Endothelial cell of umbilical vein (primary cell): ENCODE measurements at regions not wholly inside any gene's neighbourhood (a gene's known extent, or its start where the extent isn't known, plus 50 kb on each side); places are given as distances from the start of the nearest gene placed in this dataset.

ENCODE experiments used
- BruUV-seq: library from RNA; stranded (reverse); fragments of 400-500 nt; replicated peaks from 2 replicates; lab custom pipeline; 2021; lab: Mats Ljungman, UMichigan
- CTCF ChIA-PET: fragments of 300-600, 350-600 bp; sonication (Branson Sonifier 250); formaldehyde crosslinking; loops from one replicate; lab custom pipeline; 2021; ENCODE audit warnings: antibody characterized with exemption, inconsistent platforms; lab: Charles Lee
- POLR2A ChIA-PET: fragments of 300-600, 350-600 bp; sonication (Branson Sonifier 250); formaldehyde crosslinking; loops from one replicate; lab custom pipeline; 2021; ENCODE audit warnings: antibody characterized with exemption, inconsistent platforms; lab: Charles Lee
- DNase-seq: peaks from one replicate; pipeline ENCODE4 v3.0.0-alpha.2; 2011; ENCODE audit warnings: low read depth, low spot score
- FAIRE-seq: peaks from 2 replicates; lab custom pipeline; 2011; peaks lifted over from hg19 to GRCh38; lab: Jason Lieb, UNC
- H2AFZ ChIP-seq: 2 replicates; pipeline ENCODE4 v1.6.0; 2012; ENCODE audit warnings: low read depth, low read length, control low read depth, inconsistent platforms
- H3K27ac ChIP-seq: 2 replicates; pipeline ENCODE4 v1.5.1; 2011; ENCODE audit warnings: low read depth, mild to moderate bottlenecking, control low read depth, low read length, moderate library complexity; ENCODE audit not compliant: insufficient read depth
- H3K27me3 ChIP-seq, 2 experiments: 2 replicates each; pipeline versions ENCODE4 v1.6.0 to v1.6.1; 2011; ENCODE audit warnings: low read length in 2 of 2, mixed read lengths in 1 of 2; ENCODE audit not compliant: control insufficient read depth in 2 of 2, insufficient read depth in 2 of 2
- H3K36me3 ChIP-seq, 2 experiments: 2 replicates in 1 of 2; 3 replicates in 1 of 2; pipeline ENCODE4 v1.5.1; 2011; ENCODE audit warnings: low read length in 2 of 2, mild to moderate bottlenecking in 1 of 2, moderate library complexity in 1 of 2; ENCODE audit not compliant: control insufficient read depth in 2 of 2, insufficient read depth in 2 of 2; ENCODE audit errors: extremely low read depth in 1 of 2
- H3K4me1 ChIP-seq: 3 replicates; pipeline ENCODE4 v1.5.1; 2011; ENCODE audit warnings: mild to moderate bottlenecking, low read length; ENCODE audit not compliant: control insufficient read depth, insufficient read depth; ENCODE audit errors: extremely low read depth
- H3K4me2 ChIP-seq: 2 replicates; pipeline ENCODE4 v1.6.1; 2011; ENCODE audit warnings: low read length, control low read depth, mixed read lengths; ENCODE audit not compliant: insufficient read depth
- H3K4me3 ChIP-seq, 3 experiments: fragments of 200-600 bp in 1 of 3; sonication (generic), shearing (Covaris generic) in 1 of 3; replicated peaks in 1 of 3; 2 replicates each; pipeline ENCODE4 v1.5.1; 2011 to 2016; ENCODE audit warnings: control low read depth in 3 of 3, low read length in 3 of 3, mild to moderate bottlenecking in 2 of 3, inconsistent platforms in 1 of 3, low read depth in 1 of 3, moderate library complexity in 1 of 3; ENCODE audit not compliant: insufficient read depth in 1 of 3
- H3K79me2 ChIP-seq: 2 replicates; pipeline ENCODE4 v1.6.0; 2012; ENCODE audit warnings: low read length, inconsistent platforms; ENCODE audit not compliant: control insufficient read depth, insufficient read depth
- H3K9ac ChIP-seq: replicated peaks from 2 replicates; pipeline ENCODE3; 2011; ENCODE audit warnings: low read length, control low read depth; ENCODE audit not compliant: insufficient read depth; ENCODE audit errors: extremely low read depth
- H3K9me1 ChIP-seq: replicated peaks from 3 replicates; pipeline ENCODE4 v1.6.0; 2011; ENCODE audit warnings: mild to moderate bottlenecking, low read length; ENCODE audit not compliant: control insufficient read depth, insufficient read depth; ENCODE audit errors: extremely low read depth
- H3K9me3 ChIP-seq: replicated peaks from 2 replicates; pipeline ENCODE4 v1.5.1; 2012; ENCODE audit warnings: low read length, inconsistent platforms; ENCODE audit not compliant: control insufficient read depth, insufficient read depth
- H4K20me1 ChIP-seq: replicated peaks from 2 replicates; pipeline ENCODE3; 2011; ENCODE audit warnings: mild to moderate bottlenecking, low read length; ENCODE audit not compliant: control insufficient read depth, insufficient read depth; ENCODE audit errors: extremely low read depth
- CTCF ChIP-seq, 2 donors: IDR thresholded peaks; 1 replicate in 1 of 2; 2 replicates in 1 of 2; pipeline ENCODE4 v1.5.1; 2011; ENCODE audit warnings: low read length in 2 of 2, mild to moderate bottlenecking in 2 of 2, moderate library complexity in 2 of 2, control low read depth in 1 of 2, inconsistent platforms in 1 of 2, low read depth in 1 of 2; ENCODE audit not compliant: insufficient read depth in 1 of 2; ENCODE audit errors: extremely low read depth in 1 of 2
- EZH2 ChIP-seq: IDR thresholded peaks from 2 replicates; pipeline ENCODE4 v1.6.1; 2012; ENCODE audit warnings: borderline replicate concordance, low read depth, mild to moderate bottlenecking, moderate library complexity, low read length, inconsistent platforms; ENCODE audit not compliant: severe bottlenecking
- FOS ChIP-seq: IDR thresholded peaks from 2 replicates; pipeline ENCODE4 v1.6.1; 2011; ENCODE audit warnings: mild to moderate bottlenecking, low read length, moderate library complexity, borderline replicate concordance; ENCODE audit not compliant: insufficient read depth
- GATA2 ChIP-seq: IDR thresholded peaks from 2 replicates; pipeline ENCODE4 v1.7.0; 2011; ENCODE audit warnings: low read depth, mild to moderate bottlenecking, moderate library complexity, mixed read lengths, low read length; ENCODE audit not compliant: insufficient read length, insufficient read depth
- JUN ChIP-seq: IDR thresholded peaks from 2 replicates; pipeline ENCODE4 v1.6.1; 2011; ENCODE audit warnings: borderline replicate concordance, low read depth; ENCODE audit not compliant: insufficient read length, insufficient read depth
- MYC ChIP-seq: IDR thresholded peaks from one replicate; pipeline ENCODE4 v1.6.1; 2011; ENCODE audit warnings: mild to moderate bottlenecking, low read depth, low read length
- POLR2A ChIP-seq: IDR thresholded peaks from 2 replicates; pipeline ENCODE4 v1.6.1; 2012; ENCODE audit warnings: low read depth, mild to moderate bottlenecking, control low read depth, low read length
- POLR2AphosphoS5 ChIP-seq: IDR thresholded peaks from 2 replicates; pipeline ENCODE4 v1.6.1; 2012; ENCODE audit warnings: low read depth, mild to moderate bottlenecking, control low read depth, low read length, moderate library complexity; ENCODE audit not compliant: insufficient read depth
- dilution Hi-C: fragments of 300-500 bp; cut with MboI; formaldehyde crosslinking; loops from one replicate; pipeline ENCODE4 v1.15.0; 2019; ENCODE audit warnings: low sequenced_read_pairs; ENCODE audit not compliant: extremely low pct_ligation_motif_present
- intact Hi-C: fragments of 100-400 bp; cut with micrococcal nuclease; formaldehyde crosslinking; loops from one replicate; pipeline ENCODE4 v1.10.0; 2022
- TF ChIP-seq, protein P1 (sequence below): IDR thresholded peaks from 2 replicates; pipeline ENCODE4 v1.6.1; 2011; ENCODE audit not compliant: insufficient read depth, insufficient read length

DNA sequence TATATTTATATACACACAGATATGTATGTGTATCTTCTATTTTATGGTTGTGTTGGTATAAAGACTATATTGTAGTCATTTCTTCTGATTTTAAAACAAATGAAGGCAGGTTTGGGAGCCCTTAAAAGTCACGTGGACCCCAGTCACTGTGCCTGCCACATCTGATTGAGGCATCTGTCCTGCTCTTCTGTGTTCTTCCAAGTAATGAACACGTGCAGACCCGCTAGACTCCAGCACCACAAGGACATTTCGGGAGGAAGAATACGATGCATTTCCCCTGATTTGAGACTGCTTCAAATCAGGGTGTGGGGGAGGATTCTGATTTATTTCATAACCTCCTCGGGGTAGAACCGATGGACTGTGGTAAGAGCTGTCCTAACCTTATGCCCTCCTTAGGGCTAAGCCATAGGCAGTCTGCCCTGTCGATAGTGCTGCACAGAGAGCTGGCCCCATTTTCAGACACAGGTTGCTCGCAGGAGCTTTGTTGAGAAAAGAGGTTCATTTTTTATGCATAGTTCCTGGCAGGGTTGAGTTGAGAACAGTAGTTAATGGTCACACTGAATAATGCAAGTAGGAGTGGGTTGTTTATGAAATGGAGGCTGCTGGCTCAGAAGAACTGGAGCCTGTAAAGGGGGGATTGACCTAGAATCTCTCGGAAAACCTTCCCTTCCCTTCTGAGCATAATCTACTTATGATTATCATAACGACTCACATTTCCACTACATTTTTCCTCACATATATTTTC is 55.0 kb upstream of the C10orf120 start:
- no peak overlapping the region for H3K27ac ChIP-seq
- H3K79me2 ChIP-seq, result no peaks in the 10 kb centered on the region
- CTCF ChIA-PET, result no interaction called here
- intact Hi-C loops, result no loop called here
- no peaks in the 10 kb centered on the region for H3K9me3 ChIP-seq
- no peaks in the 10 kb centered on the region for H3K36me3 ChIP-seq
- no TSS peak for BruUV-seq
- dilution Hi-C loops, result no loop called here
- no peak for DNase-seq
- POLR2A ChIA-PET, result no interaction called here
- H3K4me3 ChIP-seq, result no peak overlapping the region
- no peaks in the 10 kb centered on the region for H3K4me1 ChIP-seq
- no peak overlapping the region for H3K9ac ChIP-seq
- TF ChIP-seq CTCF (IDR thresholded peaks at IDR 0.05; ENCODE audit: extremely low read depth in 1 of 2, insufficient read depth in 1 of 2, low read depth in 1 of 2, low read length in 2 of 2) (no peak), POLR2AphosphoS5 (no peak), JUN (no peak), MYC (no peak), EZH2 (no peak), POLR2A (no peak), GATA2 (no peak), FOS (no peak)
- TF ChIP-seq, protein P1, sequence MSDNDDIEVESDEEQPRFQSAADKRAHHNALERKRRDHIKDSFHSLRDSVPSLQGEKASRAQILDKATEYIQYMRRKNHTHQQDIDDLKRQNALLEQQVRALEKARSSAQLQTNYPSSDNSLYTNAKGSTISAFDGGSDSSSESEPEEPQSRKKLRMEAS, result no peak
- FAIRE-seq, result no peak
- no peak overlapping the region for H2AFZ ChIP-seq
- H4K20me1 ChIP-seq, result no peaks in the 10 kb centered on the region
- H3K9me1 ChIP-seq, result no peaks in the 10 kb centered on the region
- no peaks in the 10 kb centered on the region for H3K27me3 ChIP-seq
- H3K4me2 ChIP-seq, result no peak overlapping the region
